ENCODE measurements at regions not wholly inside any gene's neighbourhood (a gene's known extent, or its start where the extent isn't known, plus 50 kb on each side); places are given as distances from the start of the nearest gene placed in this dataset.

GRCh38 chr9:101915482-101915881, 177.0 kb upstream of the GRIN3A start:
- no peak for TF ChIP-seq CTCF (IDR thresholded peaks at IDR 0.05; ENCODE audit: low read length)
- no peak for TF ChIP-seq EZH2phosphoT487 (IDR thresholded peaks at IDR 0.05; ENCODE audit: low read length)
